Heart left ventricle (tissue), 16 donors: ENCODE measurements at regions not wholly inside any gene's neighbourhood (a gene's known extent, or its start where the extent isn't known, plus 50 kb on each side); places are given as distances from the start of the nearest gene placed in this dataset.

Source experiments
- ATAC-seq, 4 donors: fragments of 200-7000 bp; cut with Tn5 transposase; one replicate each; pipeline ENCODE4 v1.9.1; 2020 to 2022; ENCODE audit warnings: moderate library complexity in 4 of 4, mild to moderate bottlenecking in 3 of 4, moderate number of reproducible peaks in 1 of 4
- DNase-seq, 5 donors: peaks; one replicate each; pipeline ENCODE4 v3.0.0-alpha.2; 2020
- H3K27ac ChIP-seq, 12 donors: fragments of 200-600 bp; sonication (generic) in 4 of 12; one replicate each; pipeline versions ENCODE4 v1.5.0 to v1.8.0; 2016 to 2022; ENCODE audit warnings: mild to moderate bottlenecking in 2 of 12
- H3K27me3 ChIP-seq, 9 donors: fragments of 200-600 bp; sonication (generic) in 2 of 9; one replicate each; pipeline versions ENCODE4 v1.5.1 to v1.8.0; 2016 to 2022; ENCODE audit warnings: mild to moderate bottlenecking in 3 of 9
- H3K36me3 ChIP-seq, 9 donors: fragments of 200-600 bp; sonication (generic) in 2 of 9; one replicate each; pipeline versions ENCODE4 v1.5.0 to v1.8.0; 2018 to 2022; ENCODE audit warnings: mild to moderate bottlenecking in 2 of 9
- H3K4me1 ChIP-seq, 12 donors: fragments of 200-600 bp; sonication (generic) in 4 of 12; one replicate each; pipeline versions ENCODE4 v1.5.0 to v1.8.0; 2016 to 2022; ENCODE audit warnings: mild to moderate bottlenecking in 3 of 12
- H3K4me3 ChIP-seq, 12 donors: fragments of 200-600 bp; sonication (generic) in 4 of 12; one replicate each; pipeline versions ENCODE4 v1.5.0 to v1.8.0; 2017 to 2022; ENCODE audit warnings: mild to moderate bottlenecking in 9 of 12, moderate library complexity in 4 of 12
- H3K9me3 ChIP-seq, 12 donors: fragments of 200-600 bp; sonication (generic) in 4 of 12; one replicate each; pipeline versions ENCODE4 v1.5.0 to v1.8.0; 2016 to 2022; ENCODE audit warnings: mild to moderate bottlenecking in 1 of 12
- CTCF ChIP-seq, 12 donors: fragments of 200-600 bp; sonication (generic) in 4 of 12; IDR thresholded peaks; one replicate each; pipeline versions ENCODE4 v1.5.0 to v1.8.0; 2018 to 2022; ENCODE audit warnings: antibody characterized with exemption in 12 of 12, mild to moderate bottlenecking in 5 of 12
- POLR2A ChIP-seq, 2 donors: fragments of 450-650 bp; IDR thresholded peaks; one replicate each; pipeline ENCODE4 v1.6.1; 2017; ENCODE audit warnings: antibody characterized with exemption in 2 of 2, mild to moderate bottlenecking in 2 of 2, moderate library complexity in 2 of 2
- WGBS, 4 donors: extraction: QIAGEN DNeasy Blood & Tissue Kit in 2 of 4; methylation state at CpG; one replicate each; pipeline versions ENCODE4 v1.1.5 to v1.1.7; 2013 to 2018; 5-methylcytosine and 5-hydroxymethylcytosine counted together
- intact Hi-C, 10 donors: fragments of 100-400 bp; cut with DNase I; formaldehyde crosslinking; loops; one replicate each; pipeline versions ENCODE4 v1.11.1 to v1.14.2; 2022
- donor health status: ischemic (EF 13 %, LVEDD 7.1; RV severe dilation, severe dysfunction).
- donor health status: healthy with polysubstance abuse.
- donor health status: DM: no; HTN: yes; CAD: no.
- donor health status: DM: no; HTN: no; CAD: no.
- donor health status: ischemic (EF 25% LVEDD 6.9; RV normal size, moderate dysfunction).
- donor health status: ischemic (EF 25% LVEDD 5.7; RV mildly dilated, moderate dysfunction).
- donor health status: healthy.
- donor health status: DM: yes; HTN: yes; CAD: no.
- donor health status: ischemic (EF 35%, LVEDD 5.7; RV mildly dilated, moderate dysfunction).
- donor health status: nonischemic (EF 11% LVEDD 7.7; RV severe dilation, severe dysfunction).
- donor health status: DM: yes; HTN: yes; CAD: no.
- donor health status: PGD.
- donor health status: ischemic (EF 29% LVEDD 5.4; RV normal size, mild dysfunction).
- donor health status: nonischemic (EF 23%, LVEDD 6.1; RV moderate dilation, normal function).

- no peaks in the 10 kb centered on the region for H3K36me3 ChIP-seq
- intact Hi-C loops, result no loop called here
- 68 to 73% (median 70%) methylated on average over 4 of the region's 4 CpGs for WGBS, 4 donors
- H3K4me3 ChIP-seq, result no peak overlapping the region
- H3K9me3 ChIP-seq, result no peaks in the 10 kb centered on the region
- DNase-seq, result no peak
- no peaks in the 10 kb centered on the region for H3K4me1 ChIP-seq
- H3K27ac ChIP-seq, result no peak overlapping the region
- no peak for ATAC-seq
- no peak for TF ChIP-seq CTCF (IDR thresholded peaks at IDR 0.05)
- TF ChIP-seq POLR2A (IDR thresholded peaks at IDR 0.05), result no peak
- H3K27me3 ChIP-seq, result peaks cover 0 to 5% (median 0%) of the 10 kb centered on the region in 9 donors
These were observed 85.5 kb upstream of the TDRD3 start for GRCh38 chr13:60311527-60311926.

DNA sequence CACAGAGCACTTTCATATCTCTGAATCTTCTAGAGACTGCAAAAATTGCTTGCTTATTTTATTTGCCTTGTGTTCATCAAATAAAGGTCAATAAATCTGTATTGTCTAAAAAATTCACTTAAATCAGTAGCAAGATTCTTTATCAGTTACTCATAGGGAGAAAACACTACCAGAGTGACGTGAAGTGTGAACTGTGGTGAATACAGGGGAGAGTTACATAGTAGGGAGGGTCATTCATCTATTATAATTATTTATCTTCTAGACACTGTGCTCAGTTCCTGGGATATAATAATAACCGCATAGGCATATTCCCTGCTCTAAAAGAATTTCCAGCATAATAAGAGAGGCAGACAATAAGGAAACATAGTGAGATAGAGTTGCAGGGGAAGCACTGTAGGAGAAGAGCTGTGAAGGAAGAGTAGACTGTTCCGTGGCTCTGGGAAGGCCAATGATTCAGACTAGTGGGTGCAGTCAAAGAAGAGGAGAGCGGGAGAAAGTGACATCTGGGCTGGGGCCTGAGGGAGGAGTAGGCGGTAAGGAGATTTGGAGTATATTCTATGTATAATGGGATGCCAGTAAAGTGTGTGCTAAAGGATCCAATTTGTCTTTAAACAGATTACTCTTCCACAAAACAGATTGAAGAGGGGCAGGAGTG, 84.0 kb upstream of the TDRD3 start:
- H3K4me1 ChIP-seq, result no peaks in the 10 kb centered on the region
- 79 to 86% (median 80%) methylated on average over 5 of the region's 5 CpGs for WGBS, 4 donors
- no peak for DNase-seq
- no peaks in the 10 kb centered on the region for H3K9me3 ChIP-seq
- H3K27ac ChIP-seq, result no peak overlapping the region
- no peak for TF ChIP-seq POLR2A (IDR thresholded peaks at IDR 0.05)
- TF ChIP-seq CTCF (IDR thresholded peaks at IDR 0.05), result no peak
- no peak for ATAC-seq
- no peak overlapping the region for H3K4me3 ChIP-seq
- peaks cover 0 to 5% (median 0%) of the 10 kb centered on the region in 9 donors for H3K27me3 ChIP-seq
- no peaks in the 10 kb centered on the region for H3K36me3 ChIP-seq
- intact Hi-C loops, result no loop called here

GRCh38 chr13:60318186-60318585, 78.8 kb upstream of the TDRD3 start:
- Histone ChIP-seq H3K27me3 (peaks cover 0 to 5% (median 0%) of the 10 kb centered on the region in 9 donors), H3K36me3 (no peaks in the 10 kb centered on the region), H3K9me3 (no peaks in the 10 kb centered on the region), H3K27ac (no peak overlapping the region), H3K4me3 (no peak overlapping the region), H3K4me1 (no peaks in the 10 kb centered on the region)
- no peak for DNase-seq
- intact Hi-C loops, result no loop called here
- WGBS, 4 donors, result 47 to 60% (median 52%) methylated on average over 3 of the region's 3 CpGs
- no peak for ATAC-seq
- no peak for TF ChIP-seq POLR2A (IDR thresholded peaks at IDR 0.05)
- no peak for TF ChIP-seq CTCF (IDR thresholded peaks at IDR 0.05)

DNA sequence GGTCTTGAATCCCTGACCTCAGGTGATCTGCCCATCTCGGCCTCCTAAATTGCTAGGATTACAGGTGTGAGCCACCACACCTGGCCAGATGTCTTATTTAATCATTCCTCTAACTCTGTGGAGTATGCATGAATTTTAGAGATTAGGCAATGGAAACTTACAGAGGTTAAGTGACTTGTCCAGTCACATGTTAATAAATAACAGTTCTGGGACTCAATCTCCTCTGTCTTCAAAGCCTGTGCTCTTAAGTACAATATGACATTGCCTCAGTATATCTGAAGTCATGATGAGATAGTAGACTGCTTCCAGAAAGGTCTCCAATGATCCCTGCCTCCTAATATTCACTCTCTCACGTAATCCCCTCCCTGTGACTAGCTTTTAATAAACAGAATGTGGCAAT, 72.9 kb upstream of the TDRD3 start:
- ATAC-seq, result no peak
- no peaks in the 10 kb centered on the region for H3K27me3 ChIP-seq
- no peak overlapping the region for H3K27ac ChIP-seq
- peaks cover 0 to 8% (median 0%) of the 10 kb centered on the region in 12 donors for H3K4me1 ChIP-seq
- TF ChIP-seq POLR2A (IDR thresholded peaks at IDR 0.05) (no peak), CTCF (IDR thresholded peaks at IDR 0.05) (no peak)
- H3K36me3 ChIP-seq, result no peaks in the 10 kb centered on the region
- no peak overlapping the region for H3K4me3 ChIP-seq
- 92 to 98% (median 95%) methylated on average over 2 of the region's 2 CpGs for WGBS, 4 donors
- intact Hi-C loops, result no loop called here
- no peak for DNase-seq
- no peaks in the 10 kb centered on the region for H3K9me3 ChIP-seq
